Colon (tissue), 2 donors: ENCODE measurements at regions not wholly inside any gene's neighbourhood (a gene's known extent, or its start where the extent isn't known, plus 50 kb on each side); places are given as distances from the start of the nearest gene placed in this dataset.

Experiments
- FAIRE-seq: peaks from 2 replicates; lab custom pipeline; 2012; peaks lifted over from hg19 to GRCh38; lab: Jason Lieb, UNC
- donor health status: control.
- donor health status: control.

DNA sequence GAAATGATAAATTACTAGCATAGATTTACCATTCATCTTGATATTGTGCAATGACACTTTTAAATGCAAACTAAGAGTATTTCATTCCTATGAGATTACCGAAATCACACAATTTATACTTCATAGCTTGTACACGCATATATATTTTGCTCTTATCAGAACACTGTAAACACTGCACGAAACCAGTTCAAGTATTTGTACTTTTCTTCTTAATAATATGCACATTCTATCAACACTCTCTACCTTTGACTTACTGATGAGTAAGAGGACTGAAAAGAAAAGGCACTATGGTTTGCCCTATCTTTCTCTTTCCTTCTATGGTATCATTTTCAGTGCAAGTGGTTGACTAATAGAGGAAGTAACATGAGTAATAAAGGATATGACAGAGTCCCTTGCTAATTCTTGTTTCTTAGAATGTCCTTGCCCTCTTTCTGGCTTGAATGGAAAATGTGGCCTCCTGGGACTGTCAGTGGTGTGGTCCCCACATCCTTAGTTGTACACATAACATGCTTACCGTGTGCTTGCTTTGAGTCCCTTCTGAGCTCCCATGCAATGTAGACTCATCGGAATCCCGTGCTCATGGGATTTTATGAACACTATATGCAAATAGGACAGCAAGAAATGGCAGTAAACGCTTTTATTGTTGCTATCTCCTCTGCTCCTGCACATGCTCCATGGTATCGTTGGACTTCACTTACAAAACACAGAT lies 363.5 kb upstream of the TNP1 start:
- no peak for FAIRE-seq

GRCh38 chr2:217222309-217222910 lies 362.5 kb upstream of the TNP1 start:
- no peak for FAIRE-seq

DNA sequence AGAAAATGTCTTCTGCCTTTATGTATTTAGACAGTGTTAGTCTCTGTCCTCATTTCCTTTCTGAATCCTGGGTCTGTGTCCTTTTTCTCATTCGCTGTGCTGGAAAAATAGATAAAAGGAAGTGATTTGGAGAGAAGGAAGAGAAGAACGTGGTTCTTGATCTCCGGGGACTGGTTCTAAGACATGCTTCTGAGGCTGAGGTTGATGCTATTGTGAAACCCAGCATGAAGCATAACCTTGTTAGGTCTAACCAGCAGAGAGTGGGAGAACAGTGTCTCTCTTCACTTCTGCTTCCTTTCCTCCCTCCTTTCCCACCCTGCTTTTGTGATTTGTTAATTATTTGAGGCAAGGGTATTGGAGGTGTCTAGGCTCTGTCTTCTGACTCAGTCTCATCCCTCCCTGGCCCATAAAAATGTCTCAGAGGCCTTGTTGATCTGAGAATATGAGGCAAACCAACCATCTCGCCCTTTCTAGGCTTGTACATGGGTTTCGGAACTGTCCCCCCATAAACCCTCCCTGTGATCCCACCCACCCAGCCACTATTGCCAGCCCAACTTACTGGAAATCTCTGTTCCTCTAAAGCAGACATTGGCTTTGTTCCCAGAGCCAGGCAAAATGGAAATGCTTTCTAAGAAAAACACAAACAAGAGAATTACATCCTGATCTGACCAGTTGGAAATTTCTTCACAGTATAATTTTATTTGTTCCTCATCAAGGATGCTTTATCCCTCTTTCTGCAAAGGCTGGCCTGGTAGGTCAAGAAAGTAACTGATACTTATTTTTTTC lies 360.6 kb upstream of the TNP1 start:
- no peak for FAIRE-seq

DNA sequence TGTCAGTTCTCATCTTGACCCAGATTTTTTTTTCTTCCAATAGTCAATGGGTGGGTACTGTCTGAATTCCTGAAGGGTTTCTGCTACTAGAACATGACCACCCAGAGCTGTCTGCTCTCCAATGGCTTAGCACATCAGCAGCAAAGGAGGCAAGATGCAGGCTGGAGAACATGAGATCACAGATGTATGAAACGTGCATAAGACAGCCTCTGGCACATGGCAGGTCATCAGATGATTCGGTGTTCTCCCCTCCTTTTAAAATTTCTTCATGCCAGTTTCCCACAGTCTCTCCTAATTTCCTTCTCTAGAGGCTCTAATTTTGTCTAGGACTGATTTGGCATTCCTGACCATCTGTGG lies 359.3 kb upstream of the TNP1 start:
- FAIRE-seq, result no peak

DNA sequence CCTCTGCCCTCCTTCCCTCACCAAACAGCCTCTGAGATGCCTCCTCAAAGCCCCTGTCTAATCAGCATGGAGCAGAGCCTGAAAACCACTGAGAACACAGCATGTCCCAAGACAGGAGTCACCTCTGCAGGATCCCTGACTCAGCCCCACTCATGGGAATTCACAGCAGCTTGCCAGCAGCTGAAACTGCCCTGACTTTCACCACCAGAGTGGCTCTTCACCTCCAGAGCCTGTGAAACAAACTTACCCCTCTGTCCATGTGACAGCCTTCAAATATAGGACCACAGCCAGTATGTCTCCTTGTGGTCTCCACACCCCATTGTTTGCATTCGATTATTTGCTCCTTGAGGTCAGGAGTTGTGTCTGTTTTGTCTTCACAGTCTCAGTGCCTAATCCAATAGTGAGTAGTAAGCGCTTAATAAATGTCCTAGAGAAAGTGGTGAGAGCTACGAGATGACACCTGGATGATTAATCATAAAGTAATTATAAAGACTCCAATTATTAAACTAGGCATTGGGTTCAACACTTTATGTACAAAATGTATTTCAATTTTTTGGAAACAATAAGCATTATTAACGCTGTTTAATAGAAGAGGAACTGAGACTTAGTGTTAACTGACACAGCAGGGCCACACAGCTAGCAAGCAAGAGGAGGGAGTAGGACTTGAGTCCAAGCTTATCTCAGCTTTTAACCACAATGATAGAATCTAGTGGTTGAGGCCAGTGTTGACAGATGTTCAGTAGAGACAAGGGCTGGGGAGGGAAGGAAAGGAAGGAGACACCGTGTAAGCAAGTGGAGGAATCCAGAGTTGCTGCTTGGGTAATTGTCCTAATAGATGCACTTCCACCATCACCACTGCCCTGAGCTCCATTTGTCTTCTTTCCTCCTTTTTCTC lies 358.7 kb upstream of the TNP1 start:
- FAIRE-seq, result no peak

DNA sequence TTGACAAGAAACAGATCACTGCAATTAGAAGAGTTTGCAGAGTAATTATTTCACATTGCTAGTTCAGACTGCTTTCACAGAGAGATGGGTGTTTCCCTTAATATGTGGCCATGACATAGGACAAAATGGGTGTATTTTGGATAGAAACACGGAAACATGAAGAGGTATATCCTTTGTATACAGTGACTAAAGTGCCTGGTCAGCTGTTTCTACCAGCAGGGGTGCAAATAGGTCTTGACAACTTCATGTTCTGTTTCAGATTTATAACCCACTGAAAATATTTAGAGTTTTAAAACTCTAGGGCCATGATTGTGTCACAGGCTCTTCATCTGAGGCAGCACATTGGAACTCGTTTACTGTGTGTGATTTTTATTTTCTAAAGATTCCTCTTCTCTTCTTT lies 357.1 kb upstream of the TNP1 start:
- FAIRE-seq, result no peak

GRCh38 chr2:217216316-217216715 lies 356.5 kb upstream of the TNP1 start:
- no peak for FAIRE-seq

GRCh38 chr2:217215877-217216276 lies 356.0 kb upstream of the TNP1 start:
- FAIRE-seq, result no peak

DNA sequence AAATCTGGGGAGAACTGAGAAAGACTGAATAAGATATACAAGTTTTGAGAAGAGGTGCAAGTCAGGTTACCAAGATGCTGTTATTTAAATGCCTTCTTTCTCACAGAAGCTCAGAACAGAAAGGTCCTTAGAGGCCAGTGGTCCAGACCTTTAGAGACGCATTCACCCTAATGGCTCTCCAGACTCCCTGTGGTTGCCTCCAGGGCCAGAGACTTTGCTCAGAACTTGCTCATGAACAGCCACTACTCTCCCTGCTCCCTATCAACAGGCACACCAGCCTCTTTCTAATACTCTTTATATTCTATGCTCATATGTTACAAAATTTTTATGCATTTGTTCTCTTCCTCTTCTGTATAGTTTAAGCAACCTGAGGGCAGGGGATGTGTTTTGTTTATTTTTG lies 349.0 kb upstream of the TNP1 start:
- FAIRE-seq, result no peak

GRCh38 chr2:217207699-217208010 lies 347.8 kb upstream of the TNP1 start:
- FAIRE-seq, result no peak

DNA sequence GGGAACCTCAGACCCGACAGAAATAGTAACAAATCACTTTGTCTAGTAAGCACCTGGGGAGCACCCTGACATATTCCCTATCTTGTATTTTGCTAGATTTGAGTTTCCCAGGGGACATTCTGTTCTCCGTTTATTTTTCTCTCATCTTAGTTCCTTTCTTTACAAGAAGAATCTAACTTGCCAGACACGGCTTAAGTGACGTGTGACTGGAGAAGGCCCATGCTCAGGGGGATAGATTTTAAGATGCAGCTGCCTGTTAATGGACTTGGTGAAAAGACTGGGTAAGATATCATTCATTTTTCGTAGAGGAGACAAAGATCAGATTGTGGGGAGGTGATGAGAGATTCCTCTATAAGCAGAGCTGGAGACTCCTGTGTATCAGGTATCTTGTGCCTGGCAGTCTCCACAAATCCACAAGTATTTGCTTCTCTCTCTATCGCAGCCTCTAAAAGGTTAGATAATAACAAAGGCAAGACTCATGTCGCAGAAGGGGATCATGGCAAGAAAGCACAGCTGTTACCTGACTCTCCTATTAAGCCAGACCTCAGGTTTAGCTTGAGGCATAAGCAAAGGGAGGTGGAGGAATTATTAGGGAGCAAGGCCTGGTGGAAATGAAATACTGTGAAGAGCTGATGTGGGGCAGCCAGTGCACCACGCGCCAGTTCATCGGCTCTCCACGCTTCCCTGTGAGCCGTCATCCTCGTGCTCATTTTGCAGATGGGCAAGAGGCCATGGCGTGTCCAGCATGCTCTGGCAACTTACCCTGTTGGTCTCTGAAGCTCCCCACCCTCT lies 347.2 kb upstream of the TNP1 start:
- no peak for FAIRE-seq

GRCh38 chr2:217206016-217206725 lies 346.3 kb upstream of the TNP1 start:
- no peak for FAIRE-seq

DNA sequence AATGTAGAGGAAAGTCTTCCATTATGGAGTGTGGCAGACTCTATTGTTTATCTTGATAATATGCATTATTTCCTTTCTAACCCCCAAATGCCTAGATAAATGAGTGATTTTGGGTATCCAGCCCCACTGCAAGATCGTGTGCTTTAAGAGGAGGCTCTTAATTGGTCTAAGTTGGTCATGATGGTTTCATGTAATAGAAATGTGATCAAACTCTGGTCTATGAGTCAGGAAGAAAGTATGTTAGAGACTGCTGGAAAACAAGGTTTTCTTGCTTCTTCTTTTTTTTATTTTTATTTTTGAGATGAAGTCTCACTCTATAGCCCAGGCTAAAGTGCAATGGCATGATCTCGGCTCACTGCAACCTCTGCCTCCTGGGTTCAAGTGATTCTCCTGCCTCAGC lies 344.5 kb upstream of the TNP1 start:
- no peak for FAIRE-seq

DNA sequence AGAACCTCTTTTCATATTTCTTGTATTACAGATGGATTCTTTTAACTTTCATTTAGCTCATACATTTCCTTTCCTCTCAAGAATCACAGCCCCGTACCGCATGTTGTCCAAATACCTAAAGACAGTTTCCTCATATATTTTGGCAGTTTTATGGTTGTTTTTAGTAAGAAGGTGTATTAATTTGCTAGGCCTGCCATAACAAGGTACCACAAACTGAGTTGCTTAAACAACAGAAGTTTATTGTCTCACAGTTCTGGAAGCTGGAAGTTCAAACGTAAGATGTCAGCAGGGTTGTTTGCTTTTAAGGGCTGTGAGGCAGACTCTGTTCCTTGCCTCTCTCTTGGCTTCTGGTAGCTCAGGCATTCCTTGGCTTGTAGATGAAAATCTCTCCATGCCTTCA lies 343.2 kb upstream of the TNP1 start:
- no peak for FAIRE-seq

DNA sequence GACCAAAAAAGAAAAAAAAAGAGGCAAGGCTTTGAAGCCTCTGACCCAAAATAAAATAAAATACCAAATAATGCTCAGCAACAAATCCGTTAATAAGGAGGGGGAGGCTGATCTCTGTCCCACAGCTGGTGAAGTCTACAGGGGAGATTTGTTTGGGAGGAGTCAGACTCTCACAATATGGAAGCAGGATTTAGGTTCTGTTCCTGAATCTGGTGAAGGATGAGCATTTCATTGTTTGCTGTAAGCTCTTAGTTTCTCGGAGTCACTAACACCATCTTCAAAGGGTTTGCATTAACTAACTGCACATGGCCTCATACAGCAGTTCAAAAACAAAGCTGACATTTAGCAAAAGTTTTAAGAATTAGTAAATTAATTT lies 339.4 kb upstream of the TNP1 start:
- no peak for FAIRE-seq

DNA sequence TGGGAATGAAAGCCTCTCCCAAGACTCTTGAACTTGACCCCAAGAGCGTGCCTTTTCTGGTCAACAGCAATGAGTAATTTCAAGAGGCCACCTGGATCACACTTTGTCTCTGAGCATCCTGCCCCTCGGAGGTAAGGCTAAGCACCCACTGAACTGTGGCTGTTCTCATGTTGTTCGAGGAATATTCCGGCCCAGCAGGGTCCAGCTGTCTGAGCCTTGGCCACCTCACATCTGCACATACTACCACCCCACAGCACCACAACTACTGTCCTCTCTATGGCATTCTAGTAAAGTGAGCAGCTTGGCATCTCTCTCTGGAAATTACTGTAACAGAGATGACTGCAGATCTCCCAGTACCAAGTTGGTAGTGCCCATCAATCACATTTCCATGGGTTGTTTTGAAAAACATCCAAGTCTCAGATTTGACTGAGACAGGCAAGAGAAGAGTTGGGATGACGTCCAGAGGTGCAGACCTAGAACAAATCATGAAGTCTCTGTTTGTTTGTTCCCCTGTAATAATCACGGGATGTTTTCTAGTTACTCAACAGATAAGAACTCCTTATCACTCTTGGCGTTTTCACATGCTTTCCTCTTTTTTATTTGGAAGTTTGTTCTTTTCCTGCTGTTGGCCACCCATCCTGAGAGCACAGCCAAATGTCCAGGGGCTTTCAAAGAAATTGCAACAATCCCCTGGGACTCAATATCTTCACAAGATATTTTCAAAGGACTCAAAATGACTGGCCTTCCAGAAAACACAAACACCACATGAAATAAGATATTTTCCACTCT lies 336.0 kb upstream of the TNP1 start:
- no peak for FAIRE-seq

- FAIRE-seq, result no peak
Measured at GRCh38 chr2:217195016-217195415, 335.2 kb upstream of the TNP1 start.

DNA sequence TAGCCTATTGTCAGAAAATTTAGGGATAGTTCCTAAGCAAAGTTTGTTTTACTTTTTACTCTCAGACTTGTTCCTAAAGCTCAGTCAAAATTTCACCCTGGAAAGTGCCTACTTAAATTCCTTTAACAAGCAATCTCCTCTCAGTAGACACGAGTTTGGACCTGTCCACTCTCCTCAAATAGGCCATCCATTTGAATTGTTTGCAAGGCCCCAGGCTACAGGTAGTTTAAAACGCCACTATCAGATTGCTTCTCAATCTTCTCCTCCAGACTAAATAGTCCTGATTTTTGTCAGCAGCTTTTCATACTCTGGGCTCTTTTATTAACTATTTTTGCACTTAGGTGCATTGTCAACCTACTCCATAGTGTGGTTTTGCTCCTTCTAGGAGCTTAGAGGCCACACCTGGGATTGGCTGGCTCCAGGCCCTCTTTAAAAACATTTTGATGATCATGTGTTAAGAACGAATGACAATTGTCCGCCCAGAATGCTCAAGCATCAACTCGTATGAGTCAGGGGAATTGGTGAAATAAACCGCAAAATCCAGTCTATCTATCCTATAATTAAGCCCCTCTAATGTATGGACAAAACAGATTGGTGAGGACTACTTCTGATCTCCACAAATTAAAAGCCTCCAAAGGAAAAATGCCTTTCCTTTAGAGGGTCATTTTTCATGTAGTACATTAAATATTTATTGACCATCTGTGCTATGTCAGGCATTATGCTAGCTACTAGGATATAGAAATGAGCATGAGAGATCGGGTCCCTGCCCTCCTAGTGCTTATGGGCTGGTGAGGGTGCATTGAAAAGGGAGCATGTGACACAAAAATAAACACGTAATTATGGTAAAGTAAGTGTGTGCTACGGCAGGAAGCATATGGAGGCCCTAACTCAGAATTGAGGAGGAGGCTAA lies 333.8 kb upstream of the TNP1 start:
- FAIRE-seq, result no peak

DNA sequence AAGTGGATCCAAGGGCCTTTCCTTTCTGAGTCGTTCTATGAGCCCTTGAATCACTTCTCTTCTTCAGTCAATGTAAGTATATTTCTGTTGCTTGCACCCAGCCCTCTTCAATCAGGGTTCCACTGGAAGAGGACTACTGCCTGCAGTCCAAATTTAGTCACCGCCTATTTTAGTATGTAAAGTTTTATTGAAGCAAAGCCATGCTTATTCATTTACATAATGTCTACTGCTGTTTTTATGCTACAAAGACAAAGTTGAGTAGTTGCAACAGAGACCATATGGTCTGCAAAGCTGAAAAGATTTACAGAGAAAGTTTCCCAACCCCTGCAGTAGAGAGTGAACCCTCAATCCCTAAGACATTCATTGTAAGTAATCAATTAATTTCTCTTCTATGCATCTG lies 332.5 kb upstream of the TNP1 start:
- no peak for FAIRE-seq
